Endodermal cell (in vitro differentiated cells): ENCODE measurements at regions not wholly inside any gene's neighbourhood (a gene's known extent, or its start where the extent isn't known, plus 50 kb on each side); places are given as distances from the start of the nearest gene placed in this dataset.

Experiments
- DNase-seq: peaks from one replicate; pipeline ENCODE4 v3.0.0-alpha.2; 2017
- H3K27ac ChIP-seq: 2 replicates; pipeline ENCODE4 v1.5.1; 2013; ENCODE audit warnings: mild to moderate bottlenecking, low read depth, low read length, moderate library complexity
- H3K27me3 ChIP-seq: 2 replicates; pipeline ENCODE4 v1.6.1; 2013; ENCODE audit warnings: mild to moderate bottlenecking, low read length, moderate library complexity; ENCODE audit not compliant: insufficient read depth, control insufficient read depth, poor library complexity, severe bottlenecking
- H3K36me3 ChIP-seq: 2 replicates; pipeline ENCODE4 v1.7.0; 2013; ENCODE audit warnings: mild to moderate bottlenecking, low read length, moderate library complexity; ENCODE audit not compliant: control insufficient read depth, insufficient read depth
- H3K4me1 ChIP-seq: one replicate; pipeline ENCODE4 v1.7.0; 2013; ENCODE audit warnings: low read length; ENCODE audit not compliant: control insufficient read depth, insufficient read depth
- H3K4me3 ChIP-seq: 2 replicates; pipeline ENCODE4 v1.5.1; 2013; ENCODE audit warnings: mild to moderate bottlenecking, low read length, moderate library complexity
- H3K9ac ChIP-seq: 2 replicates; pipeline ENCODE4 v1.6.1; 2013; ENCODE audit warnings: mild to moderate bottlenecking, low read length, moderate library complexity; ENCODE audit not compliant: poor library complexity, severe bottlenecking; ENCODE audit errors: extremely low read depth
- H3K9me3 ChIP-seq: 2 replicates; pipeline ENCODE4 v1.6.1; 2013; ENCODE audit warnings: mild to moderate bottlenecking, low read length, moderate library complexity; ENCODE audit not compliant: control insufficient read depth
- H3K27ac Mint-ChIP-seq: 2 replicates; pipeline ENCODE4 v1.8.0; 2020; ENCODE audit warnings: mixed read lengths
- H3K27me3 Mint-ChIP-seq: 2 replicates; pipeline ENCODE4 v1.8.0; 2021; ENCODE audit warnings: mild to moderate bottlenecking, mixed read lengths; ENCODE audit not compliant: insufficient read depth
- H3K36me3 Mint-ChIP-seq: 2 replicates; pipeline ENCODE4 v1.8.0; 2020; ENCODE audit warnings: low read depth, mixed read lengths
- H3K4me1 Mint-ChIP-seq: 2 replicates; pipeline ENCODE4 v1.8.0; 2020; ENCODE audit warnings: mixed read lengths
- H3K4me3 Mint-ChIP-seq: 2 replicates; pipeline ENCODE4 v1.8.0; 2020; ENCODE audit warnings: mild to moderate bottlenecking, moderate library complexity, mixed read lengths
- H3K9me3 Mint-ChIP-seq: 2 replicates; pipeline ENCODE4 v1.8.0; 2020; ENCODE audit warnings: mild to moderate bottlenecking, mixed read lengths
- CTCF ChIP-seq: fragments of 200-600 bp; sonication (generic); conservative IDR thresholded peaks from 2 replicates; pipeline ENCODE4 v1.5.0; 2021; ENCODE audit warnings: antibody characterized with exemption, mild to moderate bottlenecking
- WGBS, 2 experiments: methylation state at CpG; one replicate each; pipeline versions ENCODE4 v1.1.5 to v1.1.7; 2013; ENCODE audit warnings: missing lambda C conversion rate in 2 of 2, mixed read lengths in 1 of 2; ENCODE audit not compliant: insufficient coverage in 1 of 2, insufficient read length in 1 of 2; 5-methylcytosine and 5-hydroxymethylcytosine counted together

DNA sequence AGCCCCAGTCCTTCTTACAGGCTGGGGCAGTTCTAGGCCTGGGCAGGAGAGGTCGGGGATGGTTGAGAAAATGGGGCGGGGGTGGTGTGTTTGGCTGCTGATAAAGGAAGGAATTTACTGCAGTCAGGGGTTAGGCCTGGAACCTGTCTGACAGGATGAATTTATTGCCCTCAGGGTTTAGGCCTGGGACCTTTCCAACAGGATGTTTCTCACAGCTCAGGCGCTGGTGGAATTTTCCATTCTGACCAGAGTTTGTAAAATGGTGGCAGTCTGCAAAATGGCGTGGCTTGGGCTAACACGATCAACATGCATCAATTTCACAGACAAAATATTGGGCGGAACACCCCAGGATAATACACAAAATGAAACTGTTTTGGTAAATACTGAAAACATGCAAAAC is 83.5 kb upstream of the SPIN4 start:
- no peak overlapping the region for H3K27ac ChIP-seq
- 95% methylated on average over 5 of the region's 6 CpGs; no CpG with 5 or more reads in 1 of the 2 experiments for WGBS, 2 experiments
- H3K27ac Mint-ChIP-seq, result no peak overlapping the region

GRCh38 chrX:63434206-63434605 is 83.1 kb upstream of the SPIN4 start:
- no peak overlapping the region for H3K9ac ChIP-seq
- Mint-ChIP-seq H3K9me3 (peaks cover 38% of the 10 kb centered on the region), H3K36me3 (peaks cover 9% of the 10 kb centered on the region), H3K4me3 (no peak overlapping the region), H3K4me1 (no peaks in the 10 kb centered on the region), H3K27ac (no peak overlapping the region), H3K27me3 (no peaks in the 10 kb centered on the region)
- H3K4me1 ChIP-seq, result no peaks in the 10 kb centered on the region
- WGBS, 2 experiments, result 94 to 100% methylated on average over 4 to 10 of the region's 10 CpGs
- no peaks in the 10 kb centered on the region for H3K9me3 ChIP-seq
- no peaks in the 10 kb centered on the region for H3K27me3 ChIP-seq
- H3K36me3 ChIP-seq, result no peaks in the 10 kb centered on the region
- TF ChIP-seq CTCF, result no peak
- DNase-seq, result no peak
- H3K4me3 ChIP-seq, result no peak overlapping the region
- H3K27ac ChIP-seq, result no peak overlapping the region

More for the DNA sequence above, 83.5 kb upstream of the SPIN4 start:
- Histone ChIP-seq H3K4me1 (no peaks in the 10 kb centered on the region), H3K36me3 (no peaks in the 10 kb centered on the region), H3K9me3 (no peaks in the 10 kb centered on the region), H3K27me3 (no peaks in the 10 kb centered on the region), H3K9ac (no peak overlapping the region), H3K4me3 (no peak overlapping the region)
- peak; percentile 53 for DNase-seq
- TF ChIP-seq CTCF, result no peak
- no peak overlapping the region for H3K4me3 Mint-ChIP-seq
- H3K36me3 Mint-ChIP-seq, result peaks cover 9% of the 10 kb centered on the region
- H3K4me1 Mint-ChIP-seq, result no peaks in the 10 kb centered on the region
- peaks cover 42% of the 10 kb centered on the region for H3K9me3 Mint-ChIP-seq
- H3K27me3 Mint-ChIP-seq, result no peaks in the 10 kb centered on the region

DNA sequence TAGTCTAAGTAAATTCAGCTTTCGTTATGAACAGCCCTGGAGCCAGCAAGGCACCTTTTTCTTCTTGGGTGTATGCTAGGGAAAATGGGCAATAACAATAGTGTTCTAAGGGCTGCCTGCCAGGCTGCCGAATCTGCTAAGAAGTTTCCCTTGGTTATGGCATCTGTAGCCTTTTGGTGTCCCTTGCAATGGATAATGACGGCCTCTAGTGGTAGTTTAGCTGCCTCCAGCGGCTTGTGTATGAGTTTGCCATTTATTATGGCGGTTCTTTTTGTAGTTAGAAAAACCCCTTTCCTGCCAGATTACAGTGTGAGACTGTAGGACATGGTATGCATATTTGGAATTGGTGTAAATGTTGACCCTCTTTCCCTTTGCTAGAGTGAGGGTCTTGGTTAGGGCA is 78.9 kb upstream of the SPIN4 start:
- 87% methylated on average over 5 of the region's 5 CpGs; no CpG with 5 or more reads in 1 of the 2 experiments for WGBS, 2 experiments
- Histone ChIP-seq H3K27me3 (no peaks in the 10 kb centered on the region), H3K9ac (no peak overlapping the region), H3K36me3 (no peaks in the 10 kb centered on the region), H3K4me3 (no peak overlapping the region), H3K4me1 (no peaks in the 10 kb centered on the region), H3K9me3 (no peaks in the 10 kb centered on the region), H3K27ac (no peak overlapping the region)
- H3K27me3 Mint-ChIP-seq, result no peaks in the 10 kb centered on the region
- H3K9me3 Mint-ChIP-seq, result peaks cover 19% of the 10 kb centered on the region
- peak; percentile 49 for TF ChIP-seq CTCF
- H3K4me3 Mint-ChIP-seq, result no peak overlapping the region
- DNase-seq, result no peak
- peaks cover 9% of the 10 kb centered on the region for H3K36me3 Mint-ChIP-seq
- peaks cover 2% of the 10 kb centered on the region for H3K4me1 Mint-ChIP-seq
- no peak overlapping the region for H3K27ac Mint-ChIP-seq
